PC-3 (cell line): ENCODE measurements at regions not wholly inside any gene's neighbourhood (a gene's known extent, or its start where the extent isn't known, plus 50 kb on each side); places are given as distances from the start of the nearest gene placed in this dataset.
A peak's percentile ranks its signal among the peaks of the same experiment; 100 is the strongest.

Source experiments
- ATAC-seq: fragments of 200-7000 bp; cut with Tn5 transposase; 2 replicates; pipeline ENCODE4 v1.9.1; 2020; ENCODE audit warnings: mild to moderate bottlenecking, moderate library complexity
- BruUV-seq: library from RNA; stranded (reverse); fragments of 400-500 nt; replicated peaks from 2 replicates; lab custom pipeline; 2021; lab: Mats Ljungman, UMichigan
- CTCF ChIA-PET: fragments of 300-600 bp; sonication (Branson Sonifier 250); formaldehyde crosslinking; loops from one replicate; lab custom pipeline; 2022; ENCODE audit warnings: antibody characterized with exemption; lab: Charles Lee
- POLR2A ChIA-PET: fragments of 300-600 bp; sonication (Branson Sonifier 250); formaldehyde crosslinking; loops from one replicate; lab custom pipeline; 2022; ENCODE audit warnings: antibody characterized with exemption; ENCODE audit not compliant: unreplicated experiment; lab: Charles Lee
- DNase-seq: peaks from one replicate; pipeline ENCODE4 v3.0.0-alpha.2; 2015
- H2AFZ ChIP-seq: fragments of 300-600 bp; sonication (generic); 2 replicates; pipeline ENCODE4 v1.6.0; 2016; ENCODE audit warnings: antibody characterized with exemption, low read length
- H3F3A ChIP-seq: fragments of 300-600 bp; sonication (generic); one replicate; pipeline ENCODE4 v1.6.0; 2017; ENCODE audit warnings: antibody characterized with exemption, low read length, control low read depth, mild to moderate bottlenecking; ENCODE audit not compliant: unreplicated experiment
- H3K27ac ChIP-seq: fragments of 300-600 bp; sonication (generic); 2 replicates; pipeline ENCODE4 v1.5.1; 2016; ENCODE audit warnings: mild to moderate bottlenecking, low read length
- H3K27me3 ChIP-seq: fragments of 300-600 bp; sonication (generic); 2 replicates; pipeline ENCODE4 v1.6.1; 2016; ENCODE audit warnings: low read length, mixed read lengths
- H3K36me3 ChIP-seq: fragments of 300-600 bp; sonication (generic); 2 replicates; pipeline ENCODE4 v1.6.1; 2016; ENCODE audit warnings: low read depth, mixed run types, low read length, mixed read lengths
- H3K4me1 ChIP-seq: fragments of 300-600 bp; sonication (generic); 2 replicates; pipeline ENCODE4 v1.5.1; 2016; ENCODE audit warnings: low read length; ENCODE audit not compliant: insufficient read depth
- H3K4me2 ChIP-seq: fragments of 300-600 bp; sonication (generic); 2 replicates; pipeline ENCODE4 v1.6.0; 2016; ENCODE audit warnings: low read length
- H3K4me3 ChIP-seq: fragments of 300-600 bp; sonication (generic); 2 replicates; pipeline ENCODE4 v1.5.1; 2016; ENCODE audit warnings: mild to moderate bottlenecking, low read length, mixed read lengths
- H3K79me2 ChIP-seq: fragments of 300-600 bp; sonication (generic); 2 replicates; pipeline ENCODE4 v1.6.1; 2017; ENCODE audit warnings: low read length, mixed read lengths
- H3K9ac ChIP-seq: fragments of 300-600 bp; sonication (generic); 2 replicates; pipeline ENCODE4 v1.6.0; 2016; ENCODE audit warnings: mild to moderate bottlenecking, low read length
- H3K9me2 ChIP-seq: fragments of 300-600 bp; sonication (generic); replicated peaks from 2 replicates; pipeline ENCODE4 v1.6.1; 2016; ENCODE audit warnings: mixed run types, low read length, mixed read lengths
- H3K9me3 ChIP-seq: fragments of 300-600 bp; sonication (generic); 2 replicates; pipeline ENCODE4 v1.6.1; 2016; ENCODE audit warnings: low read length, mixed read lengths
- H4K20me1 ChIP-seq: fragments of 300-600 bp; sonication (generic); 2 replicates; pipeline ENCODE4 v1.6.1; 2016; ENCODE audit warnings: low read length, mixed read lengths
- EZH2 ChIP-seq: fragments of 300-600 bp; sonication (generic); IDR thresholded peaks from one replicate; pipeline ENCODE4 v1.6.1; 2017; ENCODE audit warnings: antibody characterized with exemption, mild to moderate bottlenecking, low read length; ENCODE audit not compliant: unreplicated experiment
- EZH2phosphoT487 ChIP-seq: fragments of 300-600 bp; sonication (generic); IDR thresholded peaks from 2 replicates; pipeline ENCODE4 v1.6.1; 2018; ENCODE audit warnings: mild to moderate bottlenecking, antibody characterized with exemption, low read length, borderline replicate concordance
- intact Hi-C: fragments of 100-400 bp; cut with micrococcal nuclease; formaldehyde crosslinking; loops from 2 replicates; pipeline ENCODE4 v1.9.0; 2023
- TF ChIP-seq, protein P1 (sequence below): fragments of 300-600 bp; sonication (generic); conservative IDR thresholded peaks from 2 replicates; pipeline ENCODE4 v1.5.1; 2017; ENCODE audit warnings: antibody characterized with exemption, low read depth, mild to moderate bottlenecking, low read length

- no TSS peak for BruUV-seq
- H3K27ac ChIP-seq = peak overlapping the region; percentile 48
- peak overlapping the region; percentile 18; the same call in 1 of the 2 replicates for H3K4me3 ChIP-seq
- no peaks in the 10 kb centered on the region for H3K9me2 ChIP-seq
- ChIA-PET CTCF (interaction anchor here (0.8 kb wide), 1 partner anchor 12 kb away, joined by 3 read pairs; no protein-coding TSS in a partner anchor), POLR2A (no interaction called here)
- no peak overlapping the region for H2AFZ ChIP-seq
- peaks cover 6% of the 10 kb centered on the region for H3F3A ChIP-seq
- ATAC-seq (peak; percentile 91), DNase-seq (peak; percentile 72)
- H3K9ac ChIP-seq = no peak overlapping the region
- no peak for TF ChIP-seq EZH2phosphoT487
- no peak for TF ChIP-seq EZH2
- TF ChIP-seq, protein P1, sequence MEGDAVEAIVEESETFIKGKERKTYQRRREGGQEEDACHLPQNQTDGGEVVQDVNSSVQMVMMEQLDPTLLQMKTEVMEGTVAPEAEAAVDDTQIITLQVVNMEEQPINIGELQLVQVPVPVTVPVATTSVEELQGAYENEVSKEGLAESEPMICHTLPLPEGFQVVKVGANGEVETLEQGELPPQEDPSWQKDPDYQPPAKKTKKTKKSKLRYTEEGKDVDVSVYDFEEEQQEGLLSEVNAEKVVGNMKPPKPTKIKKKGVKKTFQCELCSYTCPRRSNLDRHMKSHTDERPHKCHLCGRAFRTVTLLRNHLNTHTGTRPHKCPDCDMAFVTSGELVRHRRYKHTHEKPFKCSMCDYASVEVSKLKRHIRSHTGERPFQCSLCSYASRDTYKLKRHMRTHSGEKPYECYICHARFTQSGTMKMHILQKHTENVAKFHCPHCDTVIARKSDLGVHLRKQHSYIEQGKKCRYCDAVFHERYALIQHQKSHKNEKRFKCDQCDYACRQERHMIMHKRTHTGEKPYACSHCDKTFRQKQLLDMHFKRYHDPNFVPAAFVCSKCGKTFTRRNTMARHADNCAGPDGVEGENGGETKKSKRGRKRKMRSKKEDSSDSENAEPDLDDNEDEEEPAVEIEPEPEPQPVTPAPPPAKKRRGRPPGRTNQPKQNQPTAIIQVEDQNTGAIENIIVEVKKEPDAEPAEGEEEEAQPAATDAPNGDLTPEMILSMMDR = no peak
- no peaks in the 10 kb centered on the region; the same call in 1 of the 2 replicates for H3K9me3 ChIP-seq
- no peaks in the 10 kb centered on the region for H3K79me2 ChIP-seq
- no peaks in the 10 kb centered on the region for H3K27me3 ChIP-seq
- intact Hi-C loops = loop anchor here (1.0 to 5.0 kb wide), 3 partner anchors 21 to 1056 kb away; no protein-coding TSS in a partner anchor
- H3K36me3 ChIP-seq = no peaks in the 10 kb centered on the region
- no peaks in the 10 kb centered on the region for H4K20me1 ChIP-seq
- H3K4me2 ChIP-seq = peak overlapping the region; percentile 64
- H3K4me1 ChIP-seq = peaks cover 20% of the 10 kb centered on the region
Measured at GRCh38 chr3:24657870-24658510, 163.3 kb upstream of the THRB start.

DNA sequence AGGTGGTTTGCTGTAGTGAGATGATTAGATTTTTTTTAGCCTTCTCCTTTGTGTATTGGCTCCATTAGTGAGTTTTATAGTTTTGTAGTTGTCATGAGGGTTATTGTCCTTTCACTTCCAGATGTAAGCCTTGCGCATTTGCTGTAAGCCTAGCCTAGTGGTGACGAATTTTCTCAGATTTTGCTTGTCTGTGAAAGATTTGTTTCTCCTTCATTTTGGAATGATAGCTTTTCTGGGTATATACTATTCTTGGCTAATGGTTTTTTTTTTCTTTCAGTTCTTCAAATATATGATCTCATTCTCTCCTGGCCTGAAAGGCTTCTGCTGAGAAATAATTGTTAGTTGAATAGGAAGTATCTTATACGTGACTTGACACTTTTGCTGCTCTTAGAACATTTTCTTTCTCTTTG lies 166.5 kb upstream of the THRB start:
- no peak overlapping the region for H3K4me2 ChIP-seq
- H3K9ac ChIP-seq = no peak overlapping the region
- ChIA-PET CTCF (no interaction called here), POLR2A (no interaction called here)
- no peaks in the 10 kb centered on the region for H3K27me3 ChIP-seq
- H3K27ac ChIP-seq = no peak overlapping the region
- no peaks in the 10 kb centered on the region for H3K9me2 ChIP-seq
- DNase-seq = no peak
- BruUV-seq = no TSS peak
- intact Hi-C loops = no loop called here
- H3K9me3 ChIP-seq = no peaks in the 10 kb centered on the region
- no peaks in the 10 kb centered on the region for H3K36me3 ChIP-seq
- ATAC-seq = no peak
- H3K4me3 ChIP-seq = no peak overlapping the region
- no peaks in the 10 kb centered on the region for H4K20me1 ChIP-seq
- no peak overlapping the region for H2AFZ ChIP-seq
- no peaks in the 10 kb centered on the region for H3K79me2 ChIP-seq
- peaks cover 6% of the 10 kb centered on the region for H3F3A ChIP-seq
- peaks cover 20% of the 10 kb centered on the region for H3K4me1 ChIP-seq
- TF ChIP-seq EZH2 = no peak
- TF ChIP-seq, protein P1 = no peak
- no peak for TF ChIP-seq EZH2phosphoT487
